HK-2 (cell line): ENCODE measurements at regions not wholly inside any gene's neighbourhood (a gene's known extent, or its start where the extent isn't known, plus 50 kb on each side); places are given as distances from the start of the nearest gene placed in this dataset.

Experiments
- DNase-seq: peaks from one replicate; pipeline ENCODE4 v3.0.0-alpha.2; 2018; ENCODE audit not compliant: unreplicated experiment

- DNase-seq, result no peak
These were observed 51.0 kb upstream of the L3MBTL3 start for GRCh38 chr6:129967427-129967826.

- DNase-seq, result no peak
These were observed 52.3 kb upstream of the L3MBTL3 start for GRCh38 chr6:129966125-129966524.

- DNase-seq, result no peak
These were observed 53.3 kb upstream of the L3MBTL3 start for GRCh38 chr6:129965096-129965495.

GRCh38 chr6:129959358-129959930, 58.9 kb upstream of the L3MBTL3 start:
- DNase-seq, result no peak

GRCh38 chr6:129957941-129958898, 60.2 kb upstream of the L3MBTL3 start:
- DNase-seq, result no peak

- DNase-seq, result no peak
These were observed 62.8 kb upstream of the L3MBTL3 start for GRCh38 chr6:129955584-129955983.

GRCh38 chr6:129954749-129955431, 63.5 kb upstream of the L3MBTL3 start:
- DNase-seq, result no peak

- DNase-seq, result no peak
These were observed 70.6 kb upstream of the L3MBTL3 start for GRCh38 chr6:129947797-129948196.

GRCh38 chr6:129946439-129947140, 71.8 kb upstream of the L3MBTL3 start:
- DNase-seq, result no peak

- DNase-seq, result no peak
These were observed 74.6 kb upstream of the L3MBTL3 start for GRCh38 chr6:129943637-129944271.

GRCh38 chr6:129940454-129941195, 77.8 kb upstream of the L3MBTL3 start:
- no peak for DNase-seq

GRCh38 chr6:129938249-129939020, 77.3 kb upstream of the TMEM244 start:
- no peak for DNase-seq

- DNase-seq, result peak; percentile 45
These were observed 75.4 kb upstream of the TMEM244 start for GRCh38 chr6:129936329-129937165.

- no peak for DNase-seq
These were observed 71.2 kb upstream of the TMEM244 start for GRCh38 chr6:129932321-129932720.

GRCh38 chr6:129929433-129929832, 68.3 kb upstream of the TMEM244 start:
- DNase-seq, result no peak

GRCh38 chr6:129923530-129924250, 62.6 kb upstream of the TMEM244 start:
- no peak for DNase-seq

GRCh38 chr6:129921169-129921817, 60.2 kb upstream of the TMEM244 start:
- no peak for DNase-seq
